K562 (cell line): ENCODE measurements at regions not wholly inside any gene's neighbourhood (a gene's known extent, or its start where the extent isn't known, plus 50 kb on each side); places are given as distances from the start of the nearest gene placed in this dataset.

Experiments
- CBX2 ChIP-seq: fragments of 200-600 bp; sonication (generic); IDR thresholded peaks from one replicate; pipeline ENCODE4 v1.6.1; 2012; ENCODE audit warnings: mild to moderate bottlenecking, low read length, inconsistent platforms; ENCODE audit not compliant: insufficient read depth, poor library complexity, severe bottlenecking
- CEBPB ChIP-seq: fragments of 450-650 bp; IDR thresholded peaks from 2 replicates; pipeline ENCODE4 v1.6.1; 2016; ENCODE audit warnings: missing genetic modification characterization, missing compliant biosample characterization
- DDX20 ChIP-seq: fragments of 450-650 bp; IDR thresholded peaks from 2 replicates; pipeline ENCODE4 v1.6.1; 2016; ENCODE audit warnings: missing genetic modification characterization, low read depth, mild to moderate bottlenecking, missing compliant biosample characterization, moderate library complexity
- DMBX1 ChIP-seq: fragments of 250-450 bp; sonication (Bioruptor Pico); IDR thresholded peaks from 2 replicates; pipeline ENCODE4 v1.8.0; 2022; ENCODE audit warnings: inconsistent platforms, mild to moderate bottlenecking, moderate library complexity, borderline replicate concordance
- ELF2 ChIP-seq: fragments of 250-450 bp; sonication (Bioruptor Pico); IDR thresholded peaks from 2 replicates; pipeline ENCODE4 v1.5.0; 2021; ENCODE audit warnings: mild to moderate bottlenecking
- MEF2A ChIP-seq: IDR thresholded peaks from 2 replicates; pipeline ENCODE4 v1.6.1; 2011; ENCODE audit warnings: low read depth, mild to moderate bottlenecking, low read length, moderate library complexity; ENCODE audit not compliant: control insufficient read depth
- MXI1 ChIP-seq: IDR thresholded peaks from 2 replicates; pipeline ENCODE4 v1.6.1; 2011; ENCODE audit warnings: low read depth, mild to moderate bottlenecking, improper control_type of control experiment, low read length
- MYNN ChIP-seq, 2 experiments: sonication (generic); formaldehyde crosslinking in 1 of 2; IDR thresholded peaks; 2 replicates each; pipeline versions ENCODE4 v1.5.0 to v1.6.1; 2016 to 2020; ENCODE audit warnings: antibody characterized with exemption in 1 of 2, missing genetic modification reagents in 1 of 2
- RFX5 ChIP-seq: IDR thresholded peaks from 2 replicates; pipeline ENCODE4 v1.6.1; 2011; ENCODE audit warnings: low read depth, mild to moderate bottlenecking, improper control_type of control experiment, low read length
- SIRT6 ChIP-seq: IDR thresholded peaks from one replicate; pipeline ENCODE4 v1.6.1; 2012; ENCODE audit warnings: low read depth, mild to moderate bottlenecking, control low read depth, inconsistent platforms, low read length, moderate library complexity
- TCF7L2 ChIP-seq: fragments of 150-350 bp; IDR thresholded peaks from 2 replicates; pipeline ENCODE4 v1.6.1; 2016; ENCODE audit warnings: low read depth, mild to moderate bottlenecking, low read length, moderate library complexity
- TRIM24 ChIP-seq, 2 experiments: fragments of 450-650 bp; IDR thresholded peaks; 2 replicates each; pipeline ENCODE4 v1.6.1; 2016
- TRIM28 ChIP-seq: fragments of 450-650 bp; IDR thresholded peaks from 2 replicates; pipeline ENCODE4 v1.6.1; 2017
- ZBED1 ChIP-seq: IDR thresholded peaks from 2 replicates; pipeline ENCODE4 v1.6.1; 2014
- ZBTB17 ChIP-seq: fragments of 450-650 bp; formaldehyde crosslinking; IDR thresholded peaks from 2 replicates; pipeline ENCODE4 v1.4.0; 2020; ENCODE audit warnings: mild to moderate bottlenecking
- ZEB2 ChIP-seq: fragments of 450-650 bp; IDR thresholded peaks from 2 replicates; pipeline ENCODE4 v1.6.1; 2016
- ZNF124 ChIP-seq: sonication (generic); formaldehyde crosslinking; IDR thresholded peaks from 2 replicates; pipeline ENCODE4 v1.8.1; 2022; ENCODE audit warnings: missing genetic modification reagents
- ZNF23 ChIP-seq: fragments of 250-450 bp; sonication (Bioruptor Pico); IDR thresholded peaks from 2 replicates; pipeline ENCODE4 v1.4.0; 2020; ENCODE audit warnings: mild to moderate bottlenecking
- ZNF316 ChIP-seq: fragments of 450-650 bp; IDR thresholded peaks from 2 replicates; pipeline ENCODE4 v1.6.1; 2016
- ZNF695 ChIP-seq: fragments of 450-650 bp; formaldehyde crosslinking; IDR thresholded peaks from 2 replicates; pipeline ENCODE4 v1.4.0; 2020; ENCODE audit warnings: mild to moderate bottlenecking, moderate library complexity
- TF ChIP-seq, protein P1 (sequence below): fragments of 450-650 bp; formaldehyde crosslinking; IDR thresholded peaks from 2 replicates; pipeline ENCODE4 v1.4.0; 2022; ENCODE audit warnings: mild to moderate bottlenecking, moderate library complexity
- TF ChIP-seq, protein P2 (sequence below): fragments of 250-450 bp; sonication (Bioruptor Pico); IDR thresholded peaks from 2 replicates; pipeline ENCODE4 v1.5.1; 2021; ENCODE audit warnings: mild to moderate bottlenecking
- TF ChIP-seq, protein P3 (sequence below): IDR thresholded peaks from 3 replicates; pipeline ENCODE4 v1.6.1; 2011; ENCODE audit warnings: borderline replicate concordance, mild to moderate bottlenecking; ENCODE audit not compliant: insufficient read length, insufficient read depth
- TF ChIP-seq, protein P4 (sequence below): fragments of 450-650 bp; IDR thresholded peaks from 2 replicates; pipeline ENCODE4 v1.6.1; 2014; ENCODE audit warnings: low read depth, mild to moderate bottlenecking, moderate library complexity, borderline replicate concordance

- TF ChIP-seq CBX2 (no peak), MXI1 (no peak), DMBX1 (CRISPR knock-in tag) (no peak), ZNF316 (no peak), TCF7L2 (no peak), CEBPB (no peak), ZEB2 (0 out of 2 replicates have a peak, but pooled peaks have one; percentile 38), TRIM28 (peak; percentile 91; the same call in 1 of the 2 replicates), ZBED1 (no peak), RFX5 (no peak), SIRT6 (no peak), ELF2 (no peak), ZNF695 (no peak), ZNF124 (CRISPR knock-in tag) (no peak), ZNF23 (CRISPR knock-in tag) (no peak), MEF2A (no peak), TRIM24 (IDR thresholded peaks at IDR 0.05) (peak in 1 of 2 experiments; percentile 55; a peak in 1 of 4 replicates), MYNN (IDR thresholded peaks at IDR 0.05) (no peak), MYNN (CRISPR knock-in tag; IDR thresholded peaks at IDR 0.05) (no peak), ZBTB17 (no peak), DDX20 (no peak)
- TF ChIP-seq, protein P1, sequence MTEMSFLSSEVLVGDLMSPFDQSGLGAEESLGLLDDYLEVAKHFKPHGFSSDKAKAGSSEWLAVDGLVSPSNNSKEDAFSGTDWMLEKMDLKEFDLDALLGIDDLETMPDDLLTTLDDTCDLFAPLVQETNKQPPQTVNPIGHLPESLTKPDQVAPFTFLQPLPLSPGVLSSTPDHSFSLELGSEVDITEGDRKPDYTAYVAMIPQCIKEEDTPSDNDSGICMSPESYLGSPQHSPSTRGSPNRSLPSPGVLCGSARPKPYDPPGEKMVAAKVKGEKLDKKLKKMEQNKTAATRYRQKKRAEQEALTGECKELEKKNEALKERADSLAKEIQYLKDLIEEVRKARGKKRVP (CRISPR knock-in tag) = no peak
- TF ChIP-seq, protein P2, sequence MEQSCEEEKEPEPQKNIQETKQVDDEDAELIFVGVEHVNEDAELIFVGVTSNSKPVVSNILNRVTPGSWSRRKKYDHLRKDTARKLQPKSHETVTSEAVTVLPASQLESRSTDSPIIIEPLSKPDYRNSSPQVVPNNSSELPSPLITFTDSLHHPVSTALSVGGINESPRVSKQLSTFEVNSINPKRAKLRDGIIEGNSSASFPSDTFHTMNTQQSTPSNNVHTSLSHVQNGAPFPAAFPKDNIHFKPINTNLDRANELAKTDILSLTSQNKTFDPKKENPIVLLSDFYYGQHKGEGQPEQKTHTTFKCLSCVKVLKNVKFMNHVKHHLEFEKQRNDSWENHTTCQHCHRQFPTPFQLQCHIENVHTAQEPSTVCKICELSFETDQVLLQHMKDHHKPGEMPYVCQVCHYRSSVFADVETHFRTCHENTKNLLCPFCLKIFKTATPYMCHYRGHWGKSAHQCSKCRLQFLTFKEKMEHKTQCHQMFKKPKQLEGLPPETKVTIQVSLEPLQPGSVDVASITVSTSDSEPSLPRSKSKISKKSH (CRISPR knock-in tag) = peak; percentile 73; the same call in 1 of the 2 replicates
- TF ChIP-seq, protein P3, sequence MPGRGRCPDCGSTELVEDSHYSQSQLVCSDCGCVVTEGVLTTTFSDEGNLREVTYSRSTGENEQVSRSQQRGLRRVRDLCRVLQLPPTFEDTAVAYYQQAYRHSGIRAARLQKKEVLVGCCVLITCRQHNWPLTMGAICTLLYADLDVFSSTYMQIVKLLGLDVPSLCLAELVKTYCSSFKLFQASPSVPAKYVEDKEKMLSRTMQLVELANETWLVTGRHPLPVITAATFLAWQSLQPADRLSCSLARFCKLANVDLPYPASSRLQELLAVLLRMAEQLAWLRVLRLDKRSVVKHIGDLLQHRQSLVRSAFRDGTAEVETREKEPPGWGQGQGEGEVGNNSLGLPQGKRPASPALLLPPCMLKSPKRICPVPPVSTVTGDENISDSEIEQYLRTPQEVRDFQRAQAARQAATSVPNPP = no peak
- TF ChIP-seq, protein P4, sequence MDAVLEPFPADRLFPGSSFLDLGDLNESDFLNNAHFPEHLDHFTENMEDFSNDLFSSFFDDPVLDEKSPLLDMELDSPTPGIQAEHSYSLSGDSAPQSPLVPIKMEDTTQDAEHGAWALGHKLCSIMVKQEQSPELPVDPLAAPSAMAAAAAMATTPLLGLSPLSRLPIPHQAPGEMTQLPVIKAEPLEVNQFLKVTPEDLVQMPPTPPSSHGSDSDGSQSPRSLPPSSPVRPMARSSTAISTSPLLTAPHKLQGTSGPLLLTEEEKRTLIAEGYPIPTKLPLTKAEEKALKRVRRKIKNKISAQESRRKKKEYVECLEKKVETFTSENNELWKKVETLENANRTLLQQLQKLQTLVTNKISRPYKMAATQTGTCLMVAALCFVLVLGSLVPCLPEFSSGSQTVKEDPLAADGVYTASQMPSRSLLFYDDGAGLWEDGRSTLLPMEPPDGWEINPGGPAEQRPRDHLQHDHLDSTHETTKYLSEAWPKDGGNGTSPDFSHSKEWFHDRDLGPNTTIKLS = no peak
Observed at GRCh38 chr2:11974573-11974972, 228.1 kb downstream of the LPIN1 start (continued).
